HG02981 (cell line): ENCODE measurements at regions not wholly inside any gene's neighbourhood (a gene's known extent, or its start where the extent isn't known, plus 50 kb on each side); places are given as distances from the start of the nearest gene placed in this dataset.
A peak's percentile ranks its signal among the peaks of the same experiment; 100 is the strongest.

Source experiments
- ATAC-seq: cut with Tn5 transposase; IDR thresholded peaks from one replicate; pipeline ENCODE4 v1.9.1; 2021; ENCODE audit warnings: mild to moderate bottlenecking, moderate library complexity; ENCODE audit not compliant: unreplicated experiment

DNA sequence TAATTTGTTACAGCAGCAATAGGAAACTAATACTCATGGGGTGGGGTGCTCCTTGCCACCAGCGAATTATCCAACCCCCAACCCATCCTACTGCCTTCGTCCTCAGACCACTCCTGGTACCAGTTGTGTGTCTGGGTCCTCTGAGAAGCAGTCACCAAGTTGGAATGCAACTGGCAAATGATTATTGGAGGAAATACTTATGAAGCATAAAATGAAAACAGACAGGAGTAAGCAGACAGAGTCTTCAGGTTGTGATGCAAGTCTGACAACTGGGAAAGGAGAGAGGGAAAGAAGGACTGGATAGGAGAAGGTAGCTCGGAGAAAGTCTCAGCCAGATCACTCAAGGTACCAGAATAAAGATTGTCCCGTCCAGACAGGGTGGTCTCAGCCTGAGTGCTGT, 181.1 kb upstream of the ARID2 start:
- no peak for ATAC-seq

- no peak for ATAC-seq
These were observed 180.1 kb upstream of the ARID2 start for GRCh38 chr12:45549337-45549902.

DNA sequence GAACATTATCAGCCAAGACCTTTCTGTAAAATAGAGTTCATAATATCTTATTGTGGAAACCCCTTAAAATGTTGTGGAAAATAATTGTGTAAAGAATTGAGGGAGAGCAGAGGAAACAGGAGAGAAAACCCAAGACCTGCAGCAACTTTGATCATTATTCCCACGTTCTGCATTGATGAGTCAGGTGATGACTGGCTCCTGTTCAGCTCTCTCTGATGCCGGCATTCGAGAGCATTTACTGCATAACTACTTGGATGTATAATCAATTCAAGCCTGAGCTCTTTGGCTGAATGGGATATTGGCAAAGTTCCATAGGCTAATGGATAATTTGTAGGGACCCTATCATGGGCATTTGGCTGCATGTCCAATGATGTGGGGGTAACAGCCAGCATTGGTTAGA, 176.3 kb upstream of the ARID2 start:
- ATAC-seq = no peak

DNA sequence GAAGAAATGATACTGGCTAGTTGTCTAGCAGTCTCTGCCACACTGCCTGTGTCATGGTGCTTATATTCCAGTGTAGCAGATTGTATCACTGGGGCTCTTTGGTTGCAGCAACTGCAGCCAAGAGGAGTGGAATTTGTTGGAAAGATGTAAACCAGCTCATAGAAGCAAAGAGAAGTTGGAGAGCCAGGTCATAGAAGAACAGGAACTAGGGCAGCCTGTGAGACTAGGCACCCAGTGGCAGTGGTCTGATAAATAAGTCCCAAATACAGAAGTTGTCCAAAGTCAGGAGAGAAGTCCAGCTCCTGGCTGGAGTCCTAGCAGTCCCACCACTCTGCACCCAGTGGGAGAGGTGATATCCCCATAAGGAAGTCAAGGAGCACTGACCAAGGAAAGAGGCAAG, 172.5 kb upstream of the ARID2 start:
- no peak for ATAC-seq

DNA sequence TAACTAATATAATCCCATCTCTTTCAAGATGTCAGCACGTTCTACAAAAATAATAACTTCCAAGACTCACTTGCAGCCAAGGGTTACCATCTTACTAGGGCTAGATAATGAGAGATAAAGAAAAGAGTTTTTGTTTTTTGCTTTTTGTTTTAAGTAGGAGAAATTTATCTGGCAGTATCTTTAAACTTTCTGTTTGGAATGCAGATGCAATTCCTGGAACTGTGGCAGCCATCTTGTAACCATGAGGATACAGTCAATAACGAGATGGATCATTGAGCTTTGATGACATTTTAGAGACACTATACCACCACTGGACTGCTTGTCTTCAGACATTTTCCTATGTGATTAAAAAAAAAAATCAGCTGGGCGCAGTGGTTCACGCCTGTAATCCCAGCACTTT, 171.2 kb upstream of the ARID2 start:
- no peak for ATAC-seq

GRCh38 chr12:45559537-45559936, 170.0 kb upstream of the ARID2 start:
- ATAC-seq = no peak

DNA sequence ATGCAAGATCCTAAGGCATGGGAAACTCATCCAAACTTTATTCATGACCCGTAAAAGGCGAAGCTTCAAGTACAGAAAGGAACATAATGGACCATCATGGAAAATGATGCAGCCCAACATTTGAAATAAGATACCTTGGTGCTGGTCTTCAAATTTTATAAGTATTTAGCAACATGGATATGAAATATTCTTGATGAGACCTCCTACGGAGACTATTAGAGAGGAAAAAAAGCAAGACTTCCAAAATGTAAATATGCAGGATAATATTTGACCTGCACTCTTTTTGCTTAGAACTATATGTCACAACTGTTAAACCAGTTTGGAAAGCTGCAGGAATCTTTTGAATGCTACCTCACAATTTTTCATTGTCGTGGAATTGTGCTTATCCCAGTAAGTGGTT, 168.8 kb upstream of the ARID2 start:
- ATAC-seq = no peak

DNA sequence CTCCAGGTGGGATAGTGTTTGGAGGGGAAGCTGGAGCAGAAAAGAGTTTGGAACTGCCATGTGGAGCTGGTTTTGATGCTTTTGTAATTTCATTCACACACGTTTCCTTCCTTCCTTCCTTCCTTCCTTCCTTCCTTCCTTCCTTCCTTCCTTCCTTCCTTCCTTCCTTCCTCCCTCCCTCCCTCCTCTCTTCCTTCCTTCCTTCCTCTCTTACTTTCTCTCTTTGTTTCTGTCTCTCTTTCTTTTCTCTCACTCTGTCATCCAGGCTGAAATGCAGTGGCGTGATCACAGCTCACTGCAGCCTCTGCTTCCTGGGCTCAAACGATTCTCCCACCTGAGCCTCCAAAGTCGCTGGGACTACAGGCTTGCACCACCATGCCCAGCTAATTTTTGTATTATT, 168.0 kb upstream of the ARID2 start:
- no peak for ATAC-seq

GRCh38 chr12:45565590-45565989, 163.9 kb upstream of the ARID2 start:
- ATAC-seq = no peak

DNA sequence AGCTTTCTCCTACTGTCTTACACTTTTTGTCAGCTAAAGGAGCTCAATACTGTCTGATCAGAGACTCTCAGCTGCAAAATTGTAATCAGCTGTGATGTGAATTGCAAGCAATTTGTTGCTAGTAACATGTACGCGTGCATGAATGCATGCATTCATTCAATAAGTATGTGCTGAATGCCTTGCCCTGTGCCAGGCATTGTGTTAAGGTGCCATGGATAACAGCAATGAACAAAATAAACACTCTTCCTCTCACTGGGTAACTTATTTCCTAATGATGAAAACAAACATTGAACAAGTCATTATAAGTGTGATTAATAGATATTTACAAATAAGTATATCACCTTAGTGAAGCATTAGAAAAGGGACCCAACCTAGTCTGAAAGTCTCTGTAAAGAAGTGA, 163.2 kb upstream of the ARID2 start:
- ATAC-seq = no peak

DNA sequence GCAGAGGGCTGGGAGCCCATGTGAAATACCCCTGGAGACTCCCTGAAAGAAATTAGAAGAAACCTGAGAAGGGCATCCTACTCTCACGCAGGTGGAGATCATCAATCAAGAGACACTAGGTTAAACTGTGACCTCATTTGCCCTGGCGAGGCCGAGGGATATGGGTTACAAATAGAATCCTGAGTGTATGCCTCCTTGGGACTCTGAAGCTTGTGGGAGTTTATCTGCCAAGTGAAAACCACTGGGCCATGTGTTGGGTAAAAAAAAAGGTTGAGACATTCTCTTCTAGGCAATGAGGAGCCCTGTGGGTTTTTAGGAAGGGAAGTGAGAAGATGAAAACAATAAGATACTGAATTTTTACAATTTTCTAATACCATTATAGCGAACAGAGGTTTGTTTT, 160.7 kb upstream of the ARID2 start:
- ATAC-seq = no peak

- no peak for ATAC-seq
These were observed 159.0 kb upstream of the ARID2 start for GRCh38 chr12:45570501-45570900.

- no peak for ATAC-seq
These were observed 157.4 kb upstream of the ARID2 start for GRCh38 chr12:45572114-45572513.

GRCh38 chr12:45575417-45575816, 154.1 kb upstream of the ARID2 start:
- no peak for ATAC-seq

- peak; percentile 61 for ATAC-seq
These were observed 153.6 kb upstream of the ARID2 start for GRCh38 chr12:45575823-45576475.

DNA sequence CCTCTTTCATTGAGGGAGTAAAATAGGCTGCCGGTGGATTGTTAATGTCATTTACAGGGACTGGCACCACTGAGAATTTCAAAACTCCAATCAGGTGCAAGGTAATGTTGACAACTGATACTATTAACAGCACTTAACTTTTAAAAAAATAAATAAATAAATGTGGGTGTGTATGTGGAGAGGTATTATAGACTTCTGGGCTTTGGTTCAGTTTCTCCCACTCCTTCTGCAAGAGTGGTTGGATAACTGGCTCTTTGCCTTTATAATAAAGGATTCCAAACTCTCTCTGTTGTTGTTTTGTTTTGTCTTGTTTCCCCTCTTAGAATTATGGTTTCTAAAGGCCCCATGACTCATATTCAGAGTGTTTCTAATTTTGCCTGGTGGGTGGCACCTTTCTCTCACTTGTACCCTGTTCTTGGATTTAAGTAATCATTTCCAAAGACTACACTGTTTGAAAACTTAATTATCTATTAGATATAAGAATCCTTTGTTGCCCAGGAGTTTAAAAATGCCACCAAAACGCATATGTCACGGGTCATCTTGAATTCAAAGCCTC, 151.6 kb upstream of the ARID2 start:
- ATAC-seq = no peak

- no peak for ATAC-seq
These were observed 149.0 kb upstream of the ARID2 start for GRCh38 chr12:45580356-45580969.

DNA sequence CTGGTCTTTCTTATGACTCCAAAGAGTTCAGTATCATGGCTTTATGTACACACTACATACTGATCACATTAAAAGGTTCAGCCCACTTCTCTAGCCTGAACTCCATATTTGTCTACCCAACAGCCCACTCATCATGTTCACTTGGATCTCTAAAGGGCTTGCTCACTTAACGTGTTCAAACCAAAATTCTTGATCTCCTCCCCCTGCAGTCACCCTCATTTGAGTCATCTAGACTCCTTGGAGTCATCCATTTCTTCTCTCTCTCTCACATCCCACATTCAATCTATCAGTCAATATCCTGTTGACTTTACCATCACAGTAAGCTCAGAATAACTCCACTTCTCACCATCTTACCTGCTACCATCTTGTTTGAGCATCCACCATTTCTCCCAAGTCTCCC, 148.4 kb upstream of the ARID2 start:
- no peak for ATAC-seq

- no peak for ATAC-seq
These were observed 147.0 kb upstream of the ARID2 start for GRCh38 chr12:45582536-45582935.

GRCh38 chr12:45582986-45583659, 146.4 kb upstream of the ARID2 start:
- ATAC-seq = no peak

GRCh38 chr12:45584336-45584735, 145.2 kb upstream of the ARID2 start:
- no peak for ATAC-seq
